CD8-positive, alpha-beta memory T cell (primary cell): ENCODE measurements at regions not wholly inside any gene's neighbourhood (a gene's known extent, or its start where the extent isn't known, plus 50 kb on each side); places are given as distances from the start of the nearest gene placed in this dataset.

Experiments used
- CTCF ChIA-PET: fragments of 350-600 bp; sonication (Branson Sonifier 250); formaldehyde crosslinking; loops from one replicate; lab custom pipeline; 2021; ENCODE audit warnings: antibody characterized with exemption; lab: Charles Lee
- POLR2A ChIA-PET: fragments of 350-600 bp; sonication (Branson Sonifier 250); formaldehyde crosslinking; loops from one replicate; lab custom pipeline; 2021; ENCODE audit warnings: antibody characterized with exemption; lab: Charles Lee
- DNase-seq, 5 donors: peaks; one replicate each; pipeline versions ENCODE4 v3.0.0 to v3.0.0-alpha.2; 2020 to 2022; ENCODE audit warnings: mixed read lengths in 1 of 5
- H3K27ac ChIP-seq: one replicate; pipeline ENCODE4 v1.7.0; 2013; ENCODE audit warnings: low read depth, mild to moderate bottlenecking, low read length, moderate library complexity
- H3K27me3 ChIP-seq: 2 replicates; pipeline ENCODE4 v1.7.0; 2013; ENCODE audit warnings: low read length, mild to moderate bottlenecking; ENCODE audit not compliant: insufficient read depth, poor library complexity, severe bottlenecking
- H3K36me3 ChIP-seq: 2 replicates; pipeline ENCODE4 v1.7.0; 2013; ENCODE audit warnings: mild to moderate bottlenecking, low read length, moderate library complexity; ENCODE audit not compliant: insufficient read depth
- H3K4me1 ChIP-seq: 2 replicates; pipeline ENCODE4 v1.7.0; 2013; ENCODE audit warnings: mild to moderate bottlenecking, low read length, moderate library complexity; ENCODE audit not compliant: insufficient read depth
- H3K4me3 ChIP-seq: 2 replicates; pipeline ENCODE4 v1.7.0; 2013; ENCODE audit warnings: mild to moderate bottlenecking, low read length
- H3K9me3 ChIP-seq: 2 replicates; pipeline ENCODE4 v1.7.0; 2013; ENCODE audit warnings: mild to moderate bottlenecking, low read length
- H3K27ac Mint-ChIP-seq, 8 donors: one replicate each; pipeline ENCODE4 v1.8.0; 2020 to 2021; ENCODE audit warnings: mixed read lengths in 8 of 8, mild to moderate bottlenecking in 6 of 8, inconsistent platforms in 3 of 8, moderate library complexity in 3 of 8
- H3K27me3 Mint-ChIP-seq, 2 donors: one replicate each; pipeline ENCODE4 v1.8.0; 2020 to 2021; ENCODE audit warnings: mixed read lengths in 2 of 2, mild to moderate bottlenecking in 1 of 2, moderate library complexity in 1 of 2
- H3K36me3 Mint-ChIP-seq, 3 donors: one replicate each; pipeline ENCODE4 v1.8.0; 2020 to 2021; ENCODE audit warnings: mixed read lengths in 3 of 3, inconsistent platforms in 1 of 3, mild to moderate bottlenecking in 1 of 3
- H3K4me1 Mint-ChIP-seq, 3 donors: one replicate each; pipeline ENCODE4 v1.8.0; 2020 to 2021; ENCODE audit warnings: mixed read lengths in 3 of 3, inconsistent platforms in 1 of 3, mild to moderate bottlenecking in 1 of 3
- H3K4me3 Mint-ChIP-seq, 7 donors: one replicate each; pipeline ENCODE4 v1.8.0; 2020 to 2021; ENCODE audit warnings: mixed read lengths in 7 of 7, mild to moderate bottlenecking in 6 of 7, moderate library complexity in 4 of 7, inconsistent platforms in 2 of 7
- H3K9me3 Mint-ChIP-seq, 5 donors: one replicate each; pipeline ENCODE4 v1.8.0; 2020 to 2022; ENCODE audit warnings: mixed read lengths in 5 of 5, mild to moderate bottlenecking in 3 of 5, moderate library complexity in 2 of 5, inconsistent platforms in 1 of 5

DNA sequence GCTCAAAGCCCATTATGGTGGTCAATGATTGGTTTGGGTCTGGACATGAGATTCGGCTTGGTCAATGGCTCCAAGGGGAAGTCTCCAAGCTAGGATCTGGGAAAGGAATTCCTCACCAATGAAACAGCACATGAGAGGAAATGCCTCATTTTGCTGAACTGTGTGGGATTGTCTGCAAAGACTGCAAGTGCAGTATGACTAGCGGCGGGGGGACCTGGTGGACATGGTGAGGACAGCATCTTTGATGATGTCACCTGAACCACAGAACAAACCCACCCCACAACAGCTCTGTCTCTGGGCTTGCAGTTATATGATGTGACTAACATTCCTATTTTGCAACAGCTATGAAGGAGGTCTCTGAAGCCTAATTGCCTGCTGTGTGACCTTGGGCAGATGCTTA lies 50.6 kb upstream of the NKD1 start:
- no peaks in the 10 kb centered on the region for H3K4me1 ChIP-seq
- no peak overlapping the region for H3K27ac Mint-ChIP-seq
- no peak overlapping the region for H3K27ac ChIP-seq
- H3K4me3 Mint-ChIP-seq = no peak overlapping the region
- no peaks in the 10 kb centered on the region for H3K9me3 ChIP-seq
- peaks cover 9 to 11% of the 10 kb centered on the region in 2 donors for H3K27me3 Mint-ChIP-seq
- H3K36me3 Mint-ChIP-seq = no peaks in the 10 kb centered on the region
- H3K4me1 Mint-ChIP-seq = no peaks in the 10 kb centered on the region
- H3K9me3 Mint-ChIP-seq = no peaks in the 10 kb centered on the region
- H3K4me3 ChIP-seq = no peak overlapping the region
- CTCF ChIA-PET = no interaction called here
- no peaks in the 10 kb centered on the region for H3K27me3 ChIP-seq
- POLR2A ChIA-PET = no interaction called here
- DNase-seq = no peak
- H3K36me3 ChIP-seq = no peaks in the 10 kb centered on the region

DNA sequence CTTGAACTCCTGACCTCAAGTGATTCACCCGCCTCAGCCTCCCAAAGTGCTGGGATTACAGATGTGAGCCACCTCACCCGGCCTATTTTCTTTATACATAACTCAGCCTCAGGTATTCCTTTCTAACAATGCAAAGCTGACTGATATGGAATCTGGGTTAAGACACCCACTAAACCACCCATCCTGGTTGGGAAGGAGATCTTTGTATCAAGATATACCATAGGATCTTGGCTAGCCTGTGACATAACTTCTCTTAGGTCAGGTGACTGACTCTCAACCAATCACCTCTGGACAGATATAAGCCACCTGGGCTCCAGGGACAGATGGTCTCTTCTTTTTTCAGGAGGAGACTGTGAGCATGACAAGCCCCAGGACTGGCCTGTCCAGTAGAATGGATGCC lies 51.2 kb upstream of the NKD1 start:
- no peaks in the 10 kb centered on the region for H3K4me1 Mint-ChIP-seq
- no peak overlapping the region for H3K4me3 Mint-ChIP-seq
- no peaks in the 10 kb centered on the region for H3K9me3 Mint-ChIP-seq
- no peaks in the 10 kb centered on the region for H3K27me3 ChIP-seq
- H3K9me3 ChIP-seq = no peaks in the 10 kb centered on the region
- no peaks in the 10 kb centered on the region for H3K4me1 ChIP-seq
- H3K36me3 ChIP-seq = no peaks in the 10 kb centered on the region
- POLR2A ChIA-PET = no interaction called here
- no peak overlapping the region for H3K27ac ChIP-seq
- CTCF ChIA-PET = no interaction called here
- H3K36me3 Mint-ChIP-seq = no peaks in the 10 kb centered on the region
- H3K27ac Mint-ChIP-seq = no peak overlapping the region
- DNase-seq = no peak
- no peak overlapping the region for H3K4me3 ChIP-seq
- peaks cover 8 to 9% of the 10 kb centered on the region in 2 donors for H3K27me3 Mint-ChIP-seq

GRCh38 chr16:50495673-50496072 lies 52.5 kb upstream of the NKD1 start:
- Histone ChIP-seq H3K4me1 (no peaks in the 10 kb centered on the region), H3K27ac (no peak overlapping the region), H3K27me3 (no peaks in the 10 kb centered on the region), H3K4me3 (no peak overlapping the region), H3K36me3 (no peaks in the 10 kb centered on the region), H3K9me3 (no peaks in the 10 kb centered on the region)
- peaks cover 8% of the 10 kb centered on the region in 2 donors for H3K27me3 Mint-ChIP-seq
- H3K36me3 Mint-ChIP-seq = no peaks in the 10 kb centered on the region
- no peak overlapping the region for H3K27ac Mint-ChIP-seq
- POLR2A ChIA-PET = no interaction called here
- CTCF ChIA-PET = no interaction called here
- no peaks in the 10 kb centered on the region for H3K4me1 Mint-ChIP-seq
- H3K9me3 Mint-ChIP-seq = no peaks in the 10 kb centered on the region
- no peak for DNase-seq
- no peak overlapping the region for H3K4me3 Mint-ChIP-seq

- peaks cover 8 to 9% of the 10 kb centered on the region in 2 donors for H3K27me3 Mint-ChIP-seq
- no peaks in the 10 kb centered on the region for H3K9me3 Mint-ChIP-seq
- Histone ChIP-seq H3K27ac (no peak overlapping the region), H3K27me3 (no peaks in the 10 kb centered on the region), H3K4me3 (no peak overlapping the region), H3K9me3 (no peaks in the 10 kb centered on the region), H3K36me3 (no peaks in the 10 kb centered on the region), H3K4me1 (no peaks in the 10 kb centered on the region)
- H3K4me3 Mint-ChIP-seq = no peak overlapping the region
- ChIA-PET POLR2A (no interaction called here), CTCF (no interaction called here)
- H3K4me1 Mint-ChIP-seq = no peaks in the 10 kb centered on the region
- no peaks in the 10 kb centered on the region for H3K36me3 Mint-ChIP-seq
- no peak overlapping the region for H3K27ac Mint-ChIP-seq
- no peak for DNase-seq
Observed at GRCh38 chr16:50494501-50495491, 53.4 kb upstream of the NKD1 start.

DNA sequence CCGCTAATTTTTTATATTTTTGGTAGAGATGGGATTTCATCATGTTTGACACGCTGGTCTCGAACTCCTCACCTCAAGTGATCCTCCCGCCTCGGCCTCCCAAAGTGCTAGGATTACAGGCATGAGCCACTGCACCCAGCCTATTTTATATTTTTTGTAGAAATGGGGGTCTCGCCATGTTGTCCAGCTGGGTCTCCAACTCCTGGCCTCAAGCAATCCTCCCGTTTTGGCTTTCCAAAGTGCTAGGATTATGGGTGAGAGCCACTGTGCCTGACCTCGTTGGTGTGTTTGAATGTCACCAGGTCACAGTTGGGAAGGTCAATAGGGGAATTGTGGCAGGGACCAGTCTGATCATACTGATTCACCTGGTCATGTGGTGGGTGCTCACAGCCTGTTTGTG lies 56.7 kb upstream of the NKD1 start:
- Mint-ChIP-seq H3K27me3 (peaks cover 18 to 26% of the 10 kb centered on the region in 2 donors), H3K9me3 (no peaks in the 10 kb centered on the region), H3K36me3 (no peaks in the 10 kb centered on the region), H3K4me1 (no peaks in the 10 kb centered on the region), H3K4me3 (no peak overlapping the region), H3K27ac (no peak overlapping the region)
- CTCF ChIA-PET = no interaction called here
- H3K4me3 ChIP-seq = no peak overlapping the region
- H3K27me3 ChIP-seq = no peaks in the 10 kb centered on the region
- DNase-seq = no peak
- H3K36me3 ChIP-seq = no peaks in the 10 kb centered on the region
- POLR2A ChIA-PET = no interaction called here
- H3K4me1 ChIP-seq = no peaks in the 10 kb centered on the region
- no peak overlapping the region for H3K27ac ChIP-seq
- H3K9me3 ChIP-seq = no peaks in the 10 kb centered on the region

GRCh38 chr16:50490828-50491227 lies 57.4 kb upstream of the NKD1 start:
- Mint-ChIP-seq H3K36me3 (no peaks in the 10 kb centered on the region), H3K4me1 (no peaks in the 10 kb centered on the region), H3K9me3 (peaks cover 0 to 4% (median 2%) of the 10 kb centered on the region in 5 donors), H3K27me3 (peaks cover 19 to 28% of the 10 kb centered on the region in 2 donors), H3K27ac (no peak overlapping the region), H3K4me3 (no peak overlapping the region)
- H3K27ac ChIP-seq = no peak overlapping the region
- no peaks in the 10 kb centered on the region for H3K9me3 ChIP-seq
- H3K4me1 ChIP-seq = no peaks in the 10 kb centered on the region
- no peak overlapping the region for H3K4me3 ChIP-seq
- H3K27me3 ChIP-seq = no peaks in the 10 kb centered on the region
- ChIA-PET CTCF (no interaction called here), POLR2A (no interaction called here)
- DNase-seq = no peak
- no peaks in the 10 kb centered on the region for H3K36me3 ChIP-seq

GRCh38 chr16:50489182-50489581 lies 59.0 kb upstream of the NKD1 start:
- no peaks in the 10 kb centered on the region for H3K9me3 ChIP-seq
- H3K4me1 ChIP-seq = no peaks in the 10 kb centered on the region
- ChIA-PET POLR2A (no interaction called here), CTCF (no interaction called here)
- DNase-seq = no peak
- no peaks in the 10 kb centered on the region for H3K36me3 ChIP-seq
- no peaks in the 10 kb centered on the region for H3K4me1 Mint-ChIP-seq
- no peak overlapping the region for H3K4me3 Mint-ChIP-seq
- H3K9me3 Mint-ChIP-seq = peaks cover 10 to 18% (median 13%) of the 10 kb centered on the region in 5 donors
- H3K27me3 Mint-ChIP-seq = peaks cover 25 to 40% of the 10 kb centered on the region in 2 donors
- no peak overlapping the region for H3K4me3 ChIP-seq
- no peaks in the 10 kb centered on the region for H3K27me3 ChIP-seq
- H3K36me3 Mint-ChIP-seq = peaks cover 0 to 2% (median 0%) of the 10 kb centered on the region in 3 donors
- no peak overlapping the region for H3K27ac Mint-ChIP-seq
- H3K27ac ChIP-seq = no peak overlapping the region

DNA sequence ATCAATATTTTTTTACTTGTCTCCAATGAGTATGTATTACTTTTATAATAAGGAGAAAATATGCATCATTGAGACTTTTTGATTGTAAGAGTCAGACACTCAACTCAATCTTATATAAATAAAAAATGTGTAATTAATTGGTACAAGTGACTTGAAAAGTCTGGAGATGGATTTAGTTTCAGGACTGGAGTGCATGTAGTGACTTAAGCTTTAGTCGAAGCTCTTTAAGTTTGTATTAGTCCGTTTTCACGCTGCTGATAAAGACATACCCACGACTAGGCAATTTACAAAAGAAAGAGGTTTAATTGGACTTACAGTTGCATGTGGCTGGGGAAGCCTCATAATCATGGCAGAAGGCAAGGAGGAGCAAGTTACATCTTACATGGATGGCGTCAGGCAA lies 60.7 kb upstream of the NKD1 start:
- Histone ChIP-seq H3K4me3 (no peak overlapping the region), H3K27me3 (no peaks in the 10 kb centered on the region), H3K36me3 (no peaks in the 10 kb centered on the region), H3K4me1 (no peaks in the 10 kb centered on the region), H3K27ac (no peak overlapping the region), H3K9me3 (no peaks in the 10 kb centered on the region)
- H3K27ac Mint-ChIP-seq = no peak overlapping the region
- peaks cover 0 to 13% (median 0%) of the 10 kb centered on the region in 3 donors for H3K36me3 Mint-ChIP-seq
- H3K9me3 Mint-ChIP-seq = peaks cover 10 to 21% (median 18%) of the 10 kb centered on the region in 5 donors
- peaks cover 33 to 52% of the 10 kb centered on the region in 2 donors for H3K27me3 Mint-ChIP-seq
- POLR2A ChIA-PET = no interaction called here
- H3K4me1 Mint-ChIP-seq = no peaks in the 10 kb centered on the region
- CTCF ChIA-PET = no interaction called here
- DNase-seq = no peak
- H3K4me3 Mint-ChIP-seq = no peak overlapping the region
